Testis (tissue), 2 donors: ENCODE measurements at regions not wholly inside any gene's neighbourhood (a gene's known extent, or its start where the extent isn't known, plus 50 kb on each side); places are given as distances from the start of the nearest gene placed in this dataset.

Source experiments
- POLR2A ChIP-seq: fragments of 450-650 bp; IDR thresholded peaks from one replicate; pipeline ENCODE4 v1.6.1; 2017; ENCODE audit warnings: antibody characterized with exemption, mild to moderate bottlenecking, moderate library complexity
- TF ChIP-seq, protein P1 (sequence below), 3 experiments: fragments of 450-650 bp in 2 of 3; fragments of 200-600 bp in 1 of 3; sonication (generic) in 1 of 3; IDR thresholded peaks; one replicate each; pipeline ENCODE4 v1.5.1; 2016 to 2019; ENCODE audit warnings: antibody characterized with exemption in 3 of 3, mild to moderate bottlenecking in 2 of 3, moderate library complexity in 1 of 3

DNA sequence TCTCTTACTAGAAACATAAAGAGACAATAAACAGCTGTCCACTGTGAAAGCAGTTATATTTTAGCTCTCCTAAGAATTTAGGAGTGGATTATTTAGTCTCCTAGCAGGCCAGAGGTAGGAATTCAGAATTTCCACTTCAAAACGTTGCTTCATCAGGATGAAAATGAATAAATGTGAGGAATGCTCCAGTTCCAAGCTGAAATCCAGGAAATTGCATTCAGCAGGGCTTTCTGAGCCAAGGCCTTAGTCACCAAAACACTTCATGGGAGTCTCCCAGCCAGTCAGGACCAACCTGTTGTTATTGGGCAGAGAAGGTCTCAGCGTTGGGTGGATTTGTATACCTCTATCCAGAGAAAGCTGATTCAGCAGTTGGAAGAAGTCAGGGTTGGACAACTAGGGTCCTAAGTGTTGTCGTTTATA lies 1040.3 kb downstream of the TLE1 start:
- no peak for TF ChIP-seq POLR2A
- TF ChIP-seq, protein P1, sequence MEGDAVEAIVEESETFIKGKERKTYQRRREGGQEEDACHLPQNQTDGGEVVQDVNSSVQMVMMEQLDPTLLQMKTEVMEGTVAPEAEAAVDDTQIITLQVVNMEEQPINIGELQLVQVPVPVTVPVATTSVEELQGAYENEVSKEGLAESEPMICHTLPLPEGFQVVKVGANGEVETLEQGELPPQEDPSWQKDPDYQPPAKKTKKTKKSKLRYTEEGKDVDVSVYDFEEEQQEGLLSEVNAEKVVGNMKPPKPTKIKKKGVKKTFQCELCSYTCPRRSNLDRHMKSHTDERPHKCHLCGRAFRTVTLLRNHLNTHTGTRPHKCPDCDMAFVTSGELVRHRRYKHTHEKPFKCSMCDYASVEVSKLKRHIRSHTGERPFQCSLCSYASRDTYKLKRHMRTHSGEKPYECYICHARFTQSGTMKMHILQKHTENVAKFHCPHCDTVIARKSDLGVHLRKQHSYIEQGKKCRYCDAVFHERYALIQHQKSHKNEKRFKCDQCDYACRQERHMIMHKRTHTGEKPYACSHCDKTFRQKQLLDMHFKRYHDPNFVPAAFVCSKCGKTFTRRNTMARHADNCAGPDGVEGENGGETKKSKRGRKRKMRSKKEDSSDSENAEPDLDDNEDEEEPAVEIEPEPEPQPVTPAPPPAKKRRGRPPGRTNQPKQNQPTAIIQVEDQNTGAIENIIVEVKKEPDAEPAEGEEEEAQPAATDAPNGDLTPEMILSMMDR (IDR thresholded peaks at IDR 0.05): no peak
